ENCODE measurements at regions not wholly inside any gene's neighbourhood (a gene's known extent, or its start where the extent isn't known, plus 50 kb on each side); places are given as distances from the start of the nearest gene placed in this dataset.

DNA sequence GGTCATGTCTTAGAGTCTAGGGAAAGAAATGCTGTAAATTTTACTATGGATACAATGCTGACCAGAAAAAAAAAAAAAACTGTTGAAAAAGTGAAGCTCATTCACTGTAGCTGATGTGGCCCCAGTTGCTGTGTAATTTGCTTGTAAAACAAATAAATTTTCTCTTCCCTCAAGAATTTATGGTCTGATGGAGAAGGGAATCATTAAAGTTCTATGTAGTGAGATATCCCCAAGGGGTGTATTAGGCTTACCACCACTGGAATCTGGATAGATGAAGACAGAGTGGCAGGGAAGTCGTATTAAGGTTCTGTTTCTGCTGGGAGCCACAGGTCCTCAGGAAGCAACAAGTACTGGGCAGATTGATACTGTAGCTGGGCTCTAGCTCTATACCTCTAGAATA is 860.0 kb downstream of the LTN1 start:
- TF ChIP-seq, protein P1, sequence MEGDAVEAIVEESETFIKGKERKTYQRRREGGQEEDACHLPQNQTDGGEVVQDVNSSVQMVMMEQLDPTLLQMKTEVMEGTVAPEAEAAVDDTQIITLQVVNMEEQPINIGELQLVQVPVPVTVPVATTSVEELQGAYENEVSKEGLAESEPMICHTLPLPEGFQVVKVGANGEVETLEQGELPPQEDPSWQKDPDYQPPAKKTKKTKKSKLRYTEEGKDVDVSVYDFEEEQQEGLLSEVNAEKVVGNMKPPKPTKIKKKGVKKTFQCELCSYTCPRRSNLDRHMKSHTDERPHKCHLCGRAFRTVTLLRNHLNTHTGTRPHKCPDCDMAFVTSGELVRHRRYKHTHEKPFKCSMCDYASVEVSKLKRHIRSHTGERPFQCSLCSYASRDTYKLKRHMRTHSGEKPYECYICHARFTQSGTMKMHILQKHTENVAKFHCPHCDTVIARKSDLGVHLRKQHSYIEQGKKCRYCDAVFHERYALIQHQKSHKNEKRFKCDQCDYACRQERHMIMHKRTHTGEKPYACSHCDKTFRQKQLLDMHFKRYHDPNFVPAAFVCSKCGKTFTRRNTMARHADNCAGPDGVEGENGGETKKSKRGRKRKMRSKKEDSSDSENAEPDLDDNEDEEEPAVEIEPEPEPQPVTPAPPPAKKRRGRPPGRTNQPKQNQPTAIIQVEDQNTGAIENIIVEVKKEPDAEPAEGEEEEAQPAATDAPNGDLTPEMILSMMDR (conservative IDR thresholded peaks at IDR 0.05; ENCODE audit: low read depth, low read length) = no peak
- no peak for TF ChIP-seq EZH2 (IDR thresholded peaks at IDR 0.05; ENCODE audit: borderline replicate concordance, low read depth, low read length, poor library complexity, severe bottlenecking)

All from A673 (cell line).